ENCODE measurements at regions not wholly inside any gene's neighbourhood (a gene's known extent, or its start where the extent isn't known, plus 50 kb on each side); places are given as distances from the start of the nearest gene placed in this dataset.

DNA sequence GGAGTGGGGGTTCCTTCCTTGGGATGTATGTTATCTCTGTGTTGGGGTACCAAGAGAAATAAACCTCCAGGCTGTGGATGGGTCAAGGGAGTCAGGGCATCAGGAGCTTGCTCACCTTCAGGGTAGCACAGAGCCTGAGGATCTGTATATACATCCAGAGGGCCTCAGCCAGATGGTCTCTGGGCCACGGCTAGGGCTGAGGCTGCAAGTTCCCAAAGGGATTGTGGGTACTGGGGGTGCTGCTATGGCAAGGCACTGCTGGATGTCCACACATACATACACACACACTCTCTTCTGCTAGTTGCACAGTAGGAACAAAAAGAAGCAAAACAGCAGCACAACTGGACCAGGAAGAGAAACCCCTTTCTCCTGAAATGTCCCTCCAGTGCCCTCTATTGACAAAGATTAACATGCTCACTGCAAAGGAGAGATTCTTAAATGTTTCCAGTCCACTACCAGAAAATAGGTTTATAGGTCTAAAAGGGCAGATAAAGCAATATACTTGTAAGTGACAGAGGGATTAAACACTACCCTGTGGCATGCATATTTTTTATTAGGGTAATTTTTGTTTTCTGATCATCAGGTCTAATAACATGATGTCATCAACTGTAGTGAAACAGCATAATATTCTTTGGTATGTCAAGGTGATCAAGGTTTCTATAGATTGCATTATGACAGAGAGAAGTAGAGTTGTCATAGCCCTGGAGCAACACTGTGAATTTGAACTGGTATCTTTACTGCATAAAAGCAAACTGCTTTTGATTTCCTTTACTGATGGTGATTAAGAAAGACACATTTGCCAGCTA, 56.3 kb upstream of the KCNN2 start:
- H3K27ac ChIP-seq, result no peak overlapping the region
- no peak overlapping the region for H3K4me3 ChIP-seq

DNA sequence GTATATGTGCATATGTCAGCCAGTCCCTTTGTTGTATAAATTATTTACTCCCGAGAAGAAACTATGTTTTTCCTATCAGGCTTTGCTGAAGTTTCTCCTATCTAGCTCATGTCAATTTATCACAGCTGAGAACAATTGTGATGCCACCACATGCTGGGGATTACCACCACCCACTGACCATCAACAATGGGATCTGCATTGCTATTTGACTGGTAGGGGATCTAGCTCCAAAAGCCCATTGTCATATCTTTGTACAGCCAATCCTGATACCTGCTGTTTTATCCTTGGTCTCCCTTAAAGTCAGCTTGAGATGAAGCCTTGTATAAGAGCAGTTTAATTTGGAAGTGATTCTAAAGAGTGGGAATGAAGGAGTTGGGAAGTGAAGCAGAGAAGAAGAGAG, 53.9 kb upstream of the KCNN2 start:
- Histone ChIP-seq H3K4me3 (no peak overlapping the region), H3K27ac (no peak overlapping the region)

DNA sequence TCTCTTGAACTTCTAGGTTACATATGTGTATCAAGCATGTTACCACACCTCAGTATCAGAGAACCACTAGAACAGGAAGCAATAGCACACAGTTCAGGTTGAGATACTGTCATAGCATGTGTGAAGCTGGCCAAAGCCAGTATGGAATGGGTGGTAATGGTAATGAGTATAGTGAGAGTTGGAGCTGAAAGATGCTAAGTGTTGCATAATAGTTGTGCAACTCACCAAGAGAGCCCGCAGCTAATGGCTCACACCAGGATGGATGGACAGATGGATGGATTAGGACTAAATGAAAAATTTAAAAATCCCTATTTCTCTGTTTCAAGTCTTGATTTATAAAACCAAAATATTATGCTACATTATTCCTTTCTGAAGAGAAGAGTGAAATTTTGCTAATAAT, 53.4 kb upstream of the KCNN2 start:
- no peak overlapping the region for H3K27ac ChIP-seq

DNA sequence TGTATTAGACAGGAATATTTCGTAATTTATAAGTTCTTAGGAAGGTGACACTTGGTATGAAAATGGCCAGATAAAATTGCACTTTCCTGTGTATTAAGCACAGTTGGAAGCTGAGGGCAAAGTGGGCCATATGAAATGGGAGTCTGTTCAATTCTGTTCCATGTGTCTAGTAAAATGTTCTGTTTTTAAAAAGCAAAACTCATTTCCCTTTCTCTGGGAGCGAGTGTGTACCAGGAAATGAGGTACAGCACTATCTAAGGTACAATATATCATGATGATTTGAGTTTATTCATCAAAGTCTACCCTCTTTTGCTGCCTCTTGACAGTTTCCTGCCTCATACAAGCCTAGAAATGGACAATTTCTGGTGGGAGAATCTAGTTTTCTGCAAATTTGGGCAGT, 51.2 kb upstream of the KCNN2 start:
- no peak overlapping the region for H3K4me3 ChIP-seq
- H3K27ac ChIP-seq, result no peak overlapping the region

More for the DNA sequence above, 53.4 kb upstream of the KCNN2 start:
- no peak overlapping the region for H3K4me3 ChIP-seq

DNA sequence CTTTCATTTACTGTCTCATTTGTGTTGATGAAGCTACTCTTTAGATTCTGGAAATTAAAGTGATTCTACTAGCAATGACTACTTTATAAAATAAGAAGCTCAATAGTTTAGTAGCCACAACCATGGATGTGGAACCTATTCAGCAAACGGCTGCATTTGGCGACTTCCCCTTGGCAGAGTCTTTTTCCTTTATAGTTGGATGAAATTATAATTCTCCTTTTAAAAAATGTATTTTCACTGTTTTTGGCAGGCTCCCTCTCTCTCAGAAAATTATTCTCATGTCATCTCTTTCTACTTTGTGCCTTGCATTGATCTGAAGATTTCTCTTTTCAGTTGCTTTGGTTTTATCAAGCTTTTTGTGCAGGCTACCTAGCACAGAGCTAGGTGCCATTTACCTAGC, 50.6 kb upstream of the KCNN2 start:
- H3K4me3 ChIP-seq, result no peak overlapping the region
- H3K27ac ChIP-seq, result no peak overlapping the region

DNA sequence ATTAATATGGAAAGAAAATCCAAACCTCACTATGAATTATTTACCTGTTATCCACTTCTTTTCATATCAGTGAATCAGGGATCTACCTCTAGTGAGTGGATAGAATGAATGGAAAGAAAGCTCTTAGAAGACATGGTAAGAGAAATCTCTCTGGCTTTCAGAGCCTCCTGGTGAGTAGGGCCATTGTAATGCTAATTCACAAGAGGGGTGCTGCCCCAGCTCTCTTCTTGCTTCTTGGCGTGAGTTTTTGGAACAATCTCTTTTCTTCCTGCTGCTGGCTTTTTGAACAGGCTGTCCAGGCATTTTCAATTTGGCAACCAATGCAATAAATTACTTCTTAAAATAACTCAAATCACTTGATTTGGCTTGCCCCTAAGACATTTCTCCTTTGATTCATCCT, 49.9 kb upstream of the KCNN2 start:
- Histone ChIP-seq H3K27ac (no peak overlapping the region), H3K4me3 (no peak overlapping the region)

Measured in skin epidermis (tissue), 12 donors.